Keratinocyte (primary cell): ENCODE measurements at regions not wholly inside any gene's neighbourhood (a gene's known extent, or its start where the extent isn't known, plus 50 kb on each side); places are given as distances from the start of the nearest gene placed in this dataset.

ENCODE experiments used
- DNase-seq: peaks from one replicate; pipeline ENCODE4 v3.0.0-alpha.2; 2011; ENCODE audit warnings: low read depth, missing footprints, low spot score
- FAIRE-seq: peaks from 2 replicates; lab custom pipeline; 2011; peaks lifted over from hg19 to GRCh38; lab: Jason Lieb, UNC
- H2AFZ ChIP-seq: 2 replicates; pipeline ENCODE4 v1.6.0; 2012; ENCODE audit warnings: low read length, control low read depth, inconsistent platforms; ENCODE audit not compliant: control insufficient read depth
- H3K27ac ChIP-seq: 2 replicates; pipeline ENCODE4 v1.5.1; 2011; ENCODE audit warnings: low read length; ENCODE audit not compliant: control insufficient read depth, insufficient read depth
- H3K27me3 ChIP-seq: 3 replicates; pipeline ENCODE4 v1.6.0; 2011; ENCODE audit warnings: low read length; ENCODE audit not compliant: control insufficient read depth, insufficient read depth; ENCODE audit errors: extremely low read depth
- H3K36me3 ChIP-seq, 2 experiments: 2 replicates in 1 of 2; 3 replicates in 1 of 2; pipeline ENCODE4 v1.5.1; 2011; ENCODE audit warnings: low read length in 2 of 2, mild to moderate bottlenecking in 1 of 2; ENCODE audit not compliant: control insufficient read depth in 2 of 2, insufficient read depth in 2 of 2; ENCODE audit errors: extremely low read depth in 1 of 2
- H3K4me1 ChIP-seq: 3 replicates; pipeline ENCODE4 v1.5.1; 2011; ENCODE audit warnings: low read length; ENCODE audit not compliant: control insufficient read depth, insufficient read depth; ENCODE audit errors: extremely low read depth
- H3K4me2 ChIP-seq: 3 replicates; pipeline ENCODE4 v1.6.0; 2011; ENCODE audit warnings: low read depth, low read length; ENCODE audit not compliant: control insufficient read depth, insufficient read depth; ENCODE audit errors: extremely low read depth
- H3K4me3 ChIP-seq, 3 experiments: fragments of 200-600 bp in 1 of 3; sonication (generic) in 1 of 3; 2 replicates in 2 of 3; 3 replicates in 1 of 3; pipeline ENCODE4 v1.5.1; 2011 to 2016; ENCODE audit warnings: low read length in 3 of 3, mild to moderate bottlenecking in 3 of 3, control low read depth in 2 of 3, inconsistent platforms in 1 of 3, low read depth in 1 of 3, mixed read lengths in 1 of 3, mixed run types in 1 of 3, moderate library complexity in 1 of 3; ENCODE audit not compliant: control insufficient read depth in 2 of 3, insufficient read depth in 2 of 3; ENCODE audit errors: extremely low read depth in 1 of 3
- H3K79me2 ChIP-seq: 2 replicates; pipeline ENCODE4 v1.6.0; 2012; ENCODE audit warnings: low read length; ENCODE audit not compliant: control insufficient read depth, insufficient read depth
- H3K9ac ChIP-seq: 3 replicates; pipeline ENCODE4 v1.6.0; 2011; ENCODE audit warnings: low read length; ENCODE audit not compliant: control insufficient read depth, insufficient read depth; ENCODE audit errors: extremely low read depth
- H3K9me1 ChIP-seq: 3 replicates; pipeline ENCODE4 v1.6.0; 2011; ENCODE audit warnings: low read length; ENCODE audit not compliant: control insufficient read depth, insufficient read depth; ENCODE audit errors: extremely low read depth
- H3K9me3 ChIP-seq: 2 replicates; pipeline ENCODE4 v1.5.1; 2012; ENCODE audit warnings: low read depth, low read length; ENCODE audit not compliant: control insufficient read depth
- H4K20me1 ChIP-seq: 3 replicates; pipeline ENCODE4 v1.6.0; 2011; ENCODE audit warnings: low read length; ENCODE audit not compliant: control insufficient read depth, insufficient read depth; ENCODE audit errors: extremely low read depth
- CTCF ChIP-seq, 3 experiments: IDR thresholded peaks in 1 of 3; conservative IDR thresholded peaks in 1 of 3; optimal IDR thresholded peaks in 1 of 3; 2 replicates in 2 of 3; 3 replicates in 1 of 3; pipeline versions ENCODE3 to v1.5.1; 2011; ENCODE audit warnings: low read length in 3 of 3, mild to moderate bottlenecking in 3 of 3, moderate library complexity in 2 of 3, control low read depth in 1 of 3, inconsistent platforms in 1 of 3; ENCODE audit not compliant: insufficient read depth in 2 of 3; ENCODE audit errors: extremely low read depth in 1 of 3
- EZH2 ChIP-seq: IDR thresholded peaks from one replicate; pipeline ENCODE4 v1.6.1; 2012; ENCODE audit warnings: inconsistent platforms, mild to moderate bottlenecking, low read length, moderate library complexity
- dilution Hi-C: fragments of 300-500 bp; cut with MboI; formaldehyde crosslinking; loops from one replicate; pipeline ENCODE4 v1.7.0; 2020; ENCODE audit warnings: low sequenced_read_pairs; ENCODE audit not compliant: extremely low pct_ligation_motif_present

GRCh38 chr19:30079200-30079599 is 137.2 kb downstream of the URI1 start:
- Histone ChIP-seq H3K9me3 (no peaks in the 10 kb centered on the region), H2AFZ (no peak overlapping the region), H3K79me2 (no peaks in the 10 kb centered on the region), H3K4me2 (no peak overlapping the region), H3K36me3 (no peaks in the 10 kb centered on the region), H3K4me3 (no peak overlapping the region), H3K27ac (no peak overlapping the region), H3K4me1 (no peaks in the 10 kb centered on the region), H3K9ac (no peak overlapping the region), H3K27me3 (no peaks in the 10 kb centered on the region), H3K9me1 (no peaks in the 10 kb centered on the region), H4K20me1 (no peaks in the 10 kb centered on the region)
- DNase-seq (no peak), FAIRE-seq (no peak)
- dilution Hi-C loops, result no loop called here
- TF ChIP-seq CTCF (optimal IDR thresholded peaks at IDR 0.05 in 1 of 3, IDR thresholded peaks at IDR 0.05 in 1 of 3, conservative IDR thresholded peaks at IDR 0.05 in 1 of 3; ENCODE audit: extremely low read depth in 1 of 3, insufficient read depth in 2 of 3, low read length in 3 of 3), result no peak
- TF ChIP-seq EZH2, result no peak

- H3K79me2 ChIP-seq, result no peaks in the 10 kb centered on the region
- TF ChIP-seq EZH2 (no peak), CTCF (optimal IDR thresholded peaks at IDR 0.05 in 1 of 3, IDR thresholded peaks at IDR 0.05 in 1 of 3, conservative IDR thresholded peaks at IDR 0.05 in 1 of 3; ENCODE audit: extremely low read depth in 1 of 3, insufficient read depth in 2 of 3, low read length in 3 of 3) (no peak)
- FAIRE-seq (no peak), DNase-seq (no peak)
- H3K9me1 ChIP-seq, result no peaks in the 10 kb centered on the region
- H3K4me3 ChIP-seq, result no peak overlapping the region
- no peak overlapping the region for H2AFZ ChIP-seq
- H3K9me3 ChIP-seq, result no peaks in the 10 kb centered on the region
- H4K20me1 ChIP-seq, result no peaks in the 10 kb centered on the region
- dilution Hi-C loops, result no loop called here
- no peak overlapping the region for H3K4me2 ChIP-seq
- H3K27ac ChIP-seq, result no peak overlapping the region
- H3K27me3 ChIP-seq, result no peaks in the 10 kb centered on the region
- no peaks in the 10 kb centered on the region for H3K36me3 ChIP-seq
- H3K4me1 ChIP-seq, result no peaks in the 10 kb centered on the region
- no peak overlapping the region for H3K9ac ChIP-seq
These were observed 140.1 kb downstream of the URI1 start for GRCh38 chr19:30082168-30082567.
